GM06990 (cell line): ENCODE measurements at regions not wholly inside any gene's neighbourhood (a gene's known extent, or its start where the extent isn't known, plus 50 kb on each side); places are given as distances from the start of the nearest gene placed in this dataset.
A peak's percentile ranks its signal among the peaks of the same experiment; 100 is the strongest.

Experiments
- DNase-seq: peaks from one replicate; pipeline ENCODE4 v3.0.0-alpha.2; 2011; ENCODE audit not compliant: insufficient read length; ENCODE audit errors: extremely low read depth
- H3K27me3 ChIP-seq: replicated peaks from 2 replicates; pipeline ENCODE4 v1.6.0; 2011; ENCODE audit warnings: low read length; ENCODE audit not compliant: control insufficient read depth, insufficient read depth
- H3K36me3 ChIP-seq: 2 replicates; pipeline ENCODE4 v1.5.1; 2011; ENCODE audit warnings: low read length; ENCODE audit not compliant: control insufficient read depth, insufficient read depth
- H3K4me3 ChIP-seq: replicated peaks from 2 replicates; pipeline ENCODE4 v1.5.1; 2011; ENCODE audit warnings: low read depth, mild to moderate bottlenecking, control low read depth, low read length
- CTCF ChIP-seq: IDR thresholded peaks from 2 replicates; pipeline ENCODE4 v1.5.1; 2011; ENCODE audit warnings: low read length, control low read depth, mild to moderate bottlenecking, inconsistent platforms; ENCODE audit not compliant: insufficient read depth, poor library complexity, severe bottlenecking

GRCh38 chr2:12396699-12397098, 320.0 kb upstream of the TRIB2 start:
- H3K36me3 ChIP-seq = no peaks in the 10 kb centered on the region
- no peaks in the 10 kb centered on the region for H3K27me3 ChIP-seq

GRCh38 chr2:12397854-12398253, 318.9 kb upstream of the TRIB2 start:
- Histone ChIP-seq H3K36me3 (no peaks in the 10 kb centered on the region), H3K4me3 (no peak overlapping the region), H3K27me3 (no peaks in the 10 kb centered on the region)
- DNase-seq = peak; percentile 22
- no peak for TF ChIP-seq CTCF

More at GRCh38 chr2:12396699-12397098, 320.0 kb upstream of the TRIB2 start:
- H3K4me3 ChIP-seq = no peak overlapping the region
- TF ChIP-seq CTCF = no peak
- DNase-seq = no peak

DNA sequence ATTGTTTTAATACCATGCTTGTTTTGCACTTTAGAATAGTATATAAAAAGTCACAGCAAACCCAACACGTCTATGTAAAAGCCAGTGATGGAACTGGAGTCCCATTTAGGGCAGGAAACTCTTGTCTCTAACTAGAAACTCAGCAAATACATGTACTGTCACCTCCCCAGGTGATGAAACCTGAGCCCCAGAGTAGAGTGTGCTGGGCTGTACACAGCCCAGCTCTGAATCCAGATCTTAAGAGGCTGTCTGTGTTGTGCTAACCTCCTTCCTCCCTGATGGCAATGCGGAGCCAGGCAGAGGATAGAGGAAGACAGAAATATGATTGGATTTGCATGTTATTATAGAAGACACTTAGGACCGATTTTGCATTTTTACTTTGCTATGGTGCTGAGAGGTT, 317.5 kb upstream of the TRIB2 start:
- no peak for TF ChIP-seq CTCF
- no peak overlapping the region for H3K4me3 ChIP-seq
- no peaks in the 10 kb centered on the region for H3K36me3 ChIP-seq
- DNase-seq = no peak
- H3K27me3 ChIP-seq = no peaks in the 10 kb centered on the region

GRCh38 chr2:12400543-12400942, 316.2 kb upstream of the TRIB2 start:
- TF ChIP-seq CTCF = no peak
- Histone ChIP-seq H3K27me3 (no peaks in the 10 kb centered on the region), H3K36me3 (no peaks in the 10 kb centered on the region), H3K4me3 (no peak overlapping the region)
- no peak for DNase-seq

- TF ChIP-seq CTCF = no peak
- no peak for DNase-seq
- no peak overlapping the region for H3K4me3 ChIP-seq
Observed at GRCh38 chr2:12402440-12403139, 314.1 kb upstream of the TRIB2 start.

DNA sequence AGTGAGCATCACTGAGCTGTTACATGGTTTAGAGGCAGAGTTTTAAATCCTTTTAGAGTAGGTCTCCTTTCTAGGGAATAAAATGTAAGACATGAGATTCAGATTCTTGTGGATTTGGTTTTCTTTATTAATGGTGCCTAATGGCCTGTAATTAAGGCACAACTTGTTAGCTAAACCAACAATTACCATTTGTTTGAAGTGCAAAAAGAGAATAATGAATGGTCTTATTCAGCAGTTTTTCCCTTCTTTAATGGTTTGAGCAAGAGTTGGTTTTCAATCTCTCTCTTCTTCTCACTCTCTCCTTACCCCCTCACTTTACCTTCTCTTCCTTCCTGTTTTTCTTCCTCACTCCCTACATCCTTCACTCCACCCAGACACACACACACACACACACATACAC, 312.2 kb upstream of the TRIB2 start:
- Histone ChIP-seq H3K27me3 (no peaks in the 10 kb centered on the region), H3K4me3 (no peak overlapping the region), H3K36me3 (no peaks in the 10 kb centered on the region)
- no peak for TF ChIP-seq CTCF
- DNase-seq = no peak

More at GRCh38 chr2:12402440-12403139, 314.1 kb upstream of the TRIB2 start:
- no peaks in the 10 kb centered on the region for H3K36me3 ChIP-seq
- no peaks in the 10 kb centered on the region for H3K27me3 ChIP-seq
